Fibroblast of lung (primary cell): ENCODE measurements at regions not wholly inside any gene's neighbourhood (a gene's known extent, or its start where the extent isn't known, plus 50 kb on each side); places are given as distances from the start of the nearest gene placed in this dataset.

Source experiments
- CTCF ChIP-seq, 2 donors: IDR thresholded peaks in 1 of 2; conservative IDR thresholded peaks in 1 of 2; 1 replicate in 1 of 2; 2 replicates in 1 of 2; pipeline ENCODE4 v1.5.1; 2011 to 2012; ENCODE audit warnings: low read length in 2 of 2, control low read depth in 1 of 2, inconsistent platforms in 1 of 2, low read depth in 1 of 2, mild to moderate bottlenecking in 1 of 2
- EZH2 ChIP-seq: IDR thresholded peaks from 2 replicates; pipeline ENCODE4 v1.5.1; 2012; ENCODE audit warnings: low read length, control low read depth, mild to moderate bottlenecking; ENCODE audit errors: missing control alignments

GRCh38 chr16:52721331-52721730 is 174.4 kb upstream of the TOX3 start:
- TF ChIP-seq CTCF (conservative IDR thresholded peaks at IDR 0.05 in 1 of 2, IDR thresholded peaks at IDR 0.05 in 1 of 2; ENCODE audit: low read depth in 1 of 2, low read length in 2 of 2): no peak
- TF ChIP-seq EZH2: no peak
